HUES6 (cell line): ENCODE measurements at regions not wholly inside any gene's neighbourhood (a gene's known extent, or its start where the extent isn't known, plus 50 kb on each side); places are given as distances from the start of the nearest gene placed in this dataset.

ENCODE experiments used
- H3K27ac ChIP-seq: 2 replicates; pipeline ENCODE4 v1.7.0; 2013; ENCODE audit warnings: low read depth, mild to moderate bottlenecking, low read length, inconsistent platforms
- H3K27me3 ChIP-seq: 2 replicates; pipeline ENCODE4 v1.6.1; 2013; ENCODE audit warnings: low read length; ENCODE audit not compliant: control insufficient read depth, insufficient read depth
- H3K36me3 ChIP-seq: 2 replicates; pipeline ENCODE4 v1.6.1; 2013; ENCODE audit warnings: low read length; ENCODE audit not compliant: control insufficient read depth, insufficient read depth
- H3K4me1 ChIP-seq: 2 replicates; pipeline ENCODE4 v1.6.1; 2013; ENCODE audit warnings: low read length; ENCODE audit not compliant: control insufficient read depth, insufficient read depth
- H3K4me3 ChIP-seq: 2 replicates; pipeline ENCODE4 v1.5.1; 2013; ENCODE audit warnings: low read depth, low read length
- H3K9ac ChIP-seq: one replicate; pipeline ENCODE4 v1.6.1; 2013; ENCODE audit warnings: mild to moderate bottlenecking, low read length
- H3K9me3 ChIP-seq: 2 replicates; pipeline ENCODE4 v1.6.1; 2013; ENCODE audit warnings: low read depth, low read length; ENCODE audit not compliant: control insufficient read depth, insufficient read depth

DNA sequence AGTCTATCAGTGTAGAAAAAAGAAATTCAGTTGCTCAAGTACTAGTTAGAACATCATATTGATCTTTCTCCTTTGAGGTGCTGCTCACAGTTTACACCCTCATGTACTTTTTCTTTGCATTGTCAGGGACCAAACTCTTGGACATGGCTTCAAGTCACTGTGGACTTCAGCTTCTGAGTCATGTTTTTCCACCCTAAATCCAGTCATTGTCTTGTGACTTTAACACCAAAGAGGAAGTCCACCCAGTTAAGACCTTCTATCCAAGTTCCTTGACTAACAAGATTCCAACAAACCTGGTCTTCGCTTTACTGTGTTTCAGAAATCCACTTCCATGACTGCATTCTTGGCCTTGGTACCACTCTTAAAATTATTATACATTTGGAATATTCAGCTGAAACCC lies 206.7 kb upstream of the ARGLU1 start:
- Histone ChIP-seq H3K9me3 (0 out of 2 replicates have a peak, but pooled peaks cover 3% of the 10 kb centered on the region), H3K9ac (no peak overlapping the region), H3K4me3 (no peak overlapping the region), H3K27me3 (no peaks in the 10 kb centered on the region), H3K36me3 (no peaks in the 10 kb centered on the region), H3K27ac (no peak overlapping the region), H3K4me1 (peaks cover 12% of the 10 kb centered on the region)

DNA sequence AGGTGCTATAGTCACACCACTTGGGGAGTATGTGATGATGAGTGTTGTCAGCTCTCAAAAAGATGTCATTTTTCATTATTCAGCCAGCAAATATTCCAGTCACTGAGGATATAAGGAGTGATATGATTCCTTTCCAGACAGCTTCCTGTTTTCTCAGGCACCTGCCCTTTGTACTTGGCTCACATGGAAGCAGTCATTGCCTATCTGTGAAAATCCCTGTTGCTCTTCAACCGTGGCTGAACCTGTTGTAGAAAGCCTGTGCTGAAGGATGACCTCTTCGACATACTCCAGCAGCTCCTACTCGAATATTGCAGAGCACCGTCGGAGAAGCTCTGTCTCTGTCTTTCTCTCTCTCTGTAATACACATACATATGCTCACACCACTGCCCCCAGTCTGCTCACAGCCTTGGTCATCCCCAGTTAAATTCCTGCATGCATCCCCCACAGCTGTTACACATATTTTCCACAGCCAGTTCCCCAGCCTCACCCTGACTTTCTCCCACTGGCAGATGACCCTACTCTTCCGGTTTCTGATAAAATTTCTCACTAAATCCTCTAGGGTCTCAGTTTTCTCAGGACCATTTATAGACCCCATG lies 204.2 kb upstream of the ARGLU1 start:
- H3K9ac ChIP-seq: peak overlapping the region; percentile 26
- no peaks in the 10 kb centered on the region for H3K27me3 ChIP-seq
- no peak overlapping the region for H3K4me3 ChIP-seq
- H3K27ac ChIP-seq: no peak overlapping the region
- peaks cover 14% of the 10 kb centered on the region for H3K9me3 ChIP-seq
- peaks cover 12% of the 10 kb centered on the region for H3K4me1 ChIP-seq
- no peaks in the 10 kb centered on the region for H3K36me3 ChIP-seq

DNA sequence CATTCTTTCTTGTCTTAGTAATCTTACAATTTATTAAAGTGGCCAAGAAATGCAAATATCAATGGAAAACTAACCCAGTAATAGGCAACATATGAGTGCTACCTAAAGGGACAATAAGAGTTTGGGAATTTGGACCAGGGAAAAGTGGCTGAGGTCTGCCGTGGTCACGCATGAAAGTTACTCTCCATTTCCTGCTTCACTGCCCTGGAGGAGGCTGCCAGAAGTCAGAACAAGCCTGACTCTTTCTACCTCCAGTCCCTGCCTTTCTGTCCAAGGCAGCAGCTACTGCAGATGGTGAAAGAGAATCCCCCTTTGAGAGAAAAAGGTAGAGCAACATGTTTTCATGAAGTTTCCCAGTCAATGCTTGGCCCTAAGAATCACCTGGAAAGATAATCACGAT lies 201.1 kb upstream of the ARGLU1 start:
- H3K4me3 ChIP-seq: no peak overlapping the region
- H3K36me3 ChIP-seq: no peaks in the 10 kb centered on the region
- no peak overlapping the region for H3K9ac ChIP-seq
- peaks cover 12% of the 10 kb centered on the region for H3K4me1 ChIP-seq
- no peaks in the 10 kb centered on the region for H3K27me3 ChIP-seq
- peaks cover 11% of the 10 kb centered on the region for H3K9me3 ChIP-seq
- no peak overlapping the region for H3K27ac ChIP-seq

DNA sequence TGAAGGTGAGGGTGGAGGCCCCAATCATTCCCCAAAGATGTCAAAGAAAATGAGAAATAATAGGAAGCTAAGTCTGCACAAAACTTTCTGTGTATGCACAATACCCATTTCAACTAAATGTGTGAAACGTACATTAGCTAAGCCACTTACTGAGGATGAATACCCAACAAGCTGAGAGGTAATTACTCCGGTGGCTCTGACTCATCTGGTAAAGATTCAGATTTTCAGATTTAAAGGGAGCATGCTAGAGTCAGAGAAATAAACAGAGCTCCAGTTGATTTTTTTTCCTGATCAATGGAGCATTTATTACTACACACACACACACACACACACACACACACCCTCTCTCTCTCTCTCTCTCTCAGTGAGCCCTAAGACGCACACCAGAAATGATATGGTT lies 194.8 kb upstream of the ARGLU1 start:
- no peak overlapping the region for H3K9ac ChIP-seq
- H3K27me3 ChIP-seq: no peaks in the 10 kb centered on the region
- no peak overlapping the region for H3K27ac ChIP-seq
- no peak overlapping the region for H3K4me3 ChIP-seq
- no peaks in the 10 kb centered on the region for H3K4me1 ChIP-seq
- H3K9me3 ChIP-seq: peaks cover 4% of the 10 kb centered on the region; the same call in 1 of the 2 replicates
- H3K36me3 ChIP-seq: no peaks in the 10 kb centered on the region

DNA sequence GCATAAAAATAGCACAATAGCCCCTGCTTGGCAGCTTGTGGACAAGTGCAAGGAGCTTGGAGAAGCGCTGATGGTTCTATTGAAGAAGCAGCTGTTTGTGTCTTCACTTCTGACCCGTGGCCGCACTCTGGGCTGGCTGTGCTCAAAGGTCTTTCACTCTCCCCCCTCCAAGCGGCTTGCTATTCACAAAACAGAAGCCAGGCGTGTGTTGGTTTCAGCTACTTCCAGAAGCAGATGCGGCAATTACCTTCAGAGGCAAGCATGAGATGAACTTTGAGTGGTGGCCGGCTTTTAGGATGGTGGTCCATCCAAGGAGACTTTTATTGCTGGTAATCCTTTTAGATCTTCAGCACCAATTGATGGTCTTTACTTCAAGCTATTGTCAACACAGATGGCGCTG lies 188.5 kb upstream of the ARGLU1 start:
- Histone ChIP-seq H3K4me3 (no peak overlapping the region), H3K36me3 (no peaks in the 10 kb centered on the region), H3K9me3 (no peaks in the 10 kb centered on the region), H3K27ac (no peak overlapping the region), H3K9ac (no peak overlapping the region), H3K4me1 (no peaks in the 10 kb centered on the region; the same call in 1 of the 2 replicates), H3K27me3 (no peaks in the 10 kb centered on the region)

DNA sequence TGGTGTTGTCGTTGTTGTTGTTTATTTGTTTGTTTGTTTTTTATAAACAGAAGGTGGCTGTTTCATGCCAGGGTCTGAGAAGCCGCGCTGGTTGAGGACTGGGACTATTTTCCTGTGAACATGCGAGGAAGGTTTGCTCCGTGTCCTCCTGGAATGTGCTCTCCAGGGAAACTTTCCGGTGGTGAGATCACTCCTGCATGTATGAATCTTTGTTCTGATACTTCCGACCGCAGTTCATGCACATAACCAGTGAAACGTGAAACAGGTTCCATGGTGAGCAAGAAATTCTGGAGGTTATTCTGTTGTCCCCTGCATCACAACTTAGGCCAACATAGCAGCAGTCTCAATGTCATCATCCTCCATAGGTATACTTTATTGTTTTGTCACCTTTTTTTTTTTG lies 187.6 kb upstream of the ARGLU1 start:
- Histone ChIP-seq H3K4me1 (no peaks in the 10 kb centered on the region; the same call in 1 of the 2 replicates), H3K9ac (no peak overlapping the region)

DNA sequence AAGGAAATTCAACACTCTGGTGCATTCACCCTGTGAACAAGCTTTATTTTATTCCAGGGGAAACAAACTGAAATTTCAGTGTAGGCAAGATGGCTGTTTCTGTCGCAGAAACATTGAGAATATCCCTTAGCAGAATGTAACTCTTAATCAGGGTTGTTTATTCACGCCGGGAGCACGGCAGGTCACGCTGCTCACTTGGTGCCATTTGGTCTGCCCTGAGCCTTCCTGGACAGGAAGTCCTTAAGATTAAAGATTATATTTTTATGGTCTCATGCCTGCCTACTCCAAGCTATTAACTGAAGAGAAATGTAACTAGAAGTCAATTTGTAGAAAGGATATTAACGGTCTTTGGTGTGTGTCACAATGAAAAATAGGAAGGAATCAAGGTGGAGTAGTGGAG lies 185.3 kb upstream of the ARGLU1 start:
- H3K36me3 ChIP-seq: no peaks in the 10 kb centered on the region
- no peak overlapping the region for H3K9ac ChIP-seq
- H3K4me3 ChIP-seq: no peak overlapping the region
- no peaks in the 10 kb centered on the region; the same call in 1 of the 2 replicates for H3K4me1 ChIP-seq
- no peaks in the 10 kb centered on the region for H3K9me3 ChIP-seq
- no peaks in the 10 kb centered on the region for H3K27me3 ChIP-seq
- H3K27ac ChIP-seq: no peak overlapping the region

More for the DNA sequence above, 187.6 kb upstream of the ARGLU1 start:
- Histone ChIP-seq H3K27me3 (no peaks in the 10 kb centered on the region), H3K36me3 (no peaks in the 10 kb centered on the region), H3K27ac (no peak overlapping the region), H3K9me3 (no peaks in the 10 kb centered on the region), H3K4me3 (no peak overlapping the region)

DNA sequence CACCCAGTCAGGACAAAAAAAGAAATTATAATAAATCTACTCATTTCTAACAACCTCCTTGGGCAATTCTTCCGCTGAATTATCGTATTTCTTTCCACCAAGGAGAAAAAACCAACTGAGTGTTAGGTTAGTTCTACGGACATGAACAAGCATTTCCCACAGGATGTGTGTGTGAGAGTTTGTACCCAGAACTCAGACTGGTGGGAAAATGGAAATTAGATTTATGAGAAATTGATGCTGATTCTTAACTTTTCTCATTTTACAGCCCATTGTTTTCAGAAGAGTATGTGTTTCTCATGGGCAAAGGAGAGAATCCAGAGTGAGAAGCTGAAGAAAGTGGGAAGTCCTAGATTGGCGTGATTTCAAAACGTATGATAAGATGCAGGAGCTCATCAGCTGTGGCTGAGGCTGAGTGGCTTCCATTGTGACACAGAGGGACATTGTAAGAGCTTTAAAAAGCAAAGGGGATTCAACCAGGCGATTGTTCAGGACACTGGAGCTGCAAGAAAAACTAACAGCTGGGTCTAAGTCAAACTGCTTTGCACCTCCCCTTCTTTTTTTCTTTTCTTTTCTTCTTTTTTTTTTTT lies 184.7 kb upstream of the ARGLU1 start:
- Histone ChIP-seq H3K36me3 (no peaks in the 10 kb centered on the region), H3K4me3 (no peak overlapping the region), H3K27me3 (no peaks in the 10 kb centered on the region), H3K9me3 (no peaks in the 10 kb centered on the region), H3K27ac (no peak overlapping the region), H3K9ac (no peak overlapping the region), H3K4me1 (no peaks in the 10 kb centered on the region; the same call in 1 of the 2 replicates)

DNA sequence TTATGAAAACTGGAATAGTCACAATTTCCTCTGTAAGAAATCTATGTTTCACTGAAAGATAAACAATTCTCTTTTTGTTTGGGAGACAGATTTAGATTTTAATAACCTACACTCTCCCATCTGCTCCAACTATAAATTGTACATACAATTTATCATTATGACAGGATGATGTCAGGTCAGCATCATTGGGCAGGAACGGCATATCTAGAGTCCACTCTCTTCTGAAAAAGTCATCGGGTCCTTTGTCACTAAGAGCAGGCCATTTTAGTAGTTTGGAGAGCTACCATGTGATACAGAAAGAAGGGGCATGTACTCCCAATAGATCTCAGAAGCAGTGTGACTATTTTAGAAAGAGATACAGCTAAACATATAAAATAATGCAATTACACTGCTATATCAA lies 180.8 kb upstream of the ARGLU1 start:
- no peak overlapping the region for H3K9ac ChIP-seq
- no peak overlapping the region for H3K27ac ChIP-seq
- no peaks in the 10 kb centered on the region for H3K36me3 ChIP-seq
- H3K9me3 ChIP-seq: no peaks in the 10 kb centered on the region
- no peak overlapping the region for H3K4me3 ChIP-seq
- H3K27me3 ChIP-seq: no peaks in the 10 kb centered on the region
- no peaks in the 10 kb centered on the region for H3K4me1 ChIP-seq

DNA sequence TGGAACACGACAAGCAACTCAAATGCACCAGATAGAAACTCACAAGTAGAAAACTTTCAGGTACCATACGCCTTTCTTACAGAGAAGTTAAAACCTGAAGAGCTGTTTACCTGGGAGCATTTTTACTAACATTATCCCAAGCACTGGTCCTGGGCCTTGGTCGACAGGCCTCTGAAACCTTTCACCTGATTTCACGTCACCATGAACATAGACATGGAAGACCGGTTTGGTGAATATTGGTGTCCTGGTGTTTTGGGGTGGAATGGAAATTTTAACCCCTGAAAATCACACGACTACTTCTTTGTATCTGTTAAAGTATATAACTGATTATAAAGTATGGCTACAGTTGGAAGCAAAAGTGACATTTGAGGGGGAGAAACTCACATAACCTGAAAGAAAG lies 176.6 kb upstream of the ARGLU1 start:
- no peaks in the 10 kb centered on the region for H3K27me3 ChIP-seq
- no peaks in the 10 kb centered on the region for H3K4me1 ChIP-seq
- H3K9ac ChIP-seq: no peak overlapping the region
- H3K4me3 ChIP-seq: no peak overlapping the region
- H3K9me3 ChIP-seq: no peaks in the 10 kb centered on the region
- no peak overlapping the region for H3K27ac ChIP-seq
- no peaks in the 10 kb centered on the region for H3K36me3 ChIP-seq

DNA sequence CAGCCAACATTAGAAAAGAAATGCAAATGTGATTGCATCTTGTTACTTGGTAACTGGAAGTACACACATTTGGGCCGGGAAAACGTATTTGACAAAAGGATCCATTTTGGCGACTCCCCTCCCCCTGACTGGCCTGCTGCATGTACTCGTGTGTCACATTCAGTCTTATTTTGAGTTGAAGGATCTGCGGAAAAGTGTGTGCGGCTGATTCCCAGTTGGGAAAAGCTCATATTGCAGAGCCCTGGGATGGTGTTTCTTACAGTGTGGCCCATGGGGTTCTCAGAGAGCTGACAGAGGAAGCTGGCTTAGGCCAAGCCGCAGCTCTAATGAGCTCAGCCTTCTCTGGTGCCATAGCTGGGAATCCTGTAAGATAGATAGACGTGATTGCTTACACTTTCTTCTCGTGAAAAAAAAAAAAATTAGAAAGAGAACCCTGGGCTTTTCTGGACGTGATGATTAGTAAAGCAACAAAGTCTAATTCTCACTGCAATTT lies 170.3 kb upstream of the ARGLU1 start:
- H3K27me3 ChIP-seq: no peaks in the 10 kb centered on the region
- H3K27ac ChIP-seq: no peak overlapping the region
- H3K9me3 ChIP-seq: peaks cover 6% of the 10 kb centered on the region; the same call in 1 of the 2 replicates
- no peak overlapping the region for H3K9ac ChIP-seq
- no peaks in the 10 kb centered on the region for H3K36me3 ChIP-seq
- H3K4me1 ChIP-seq: 0 out of 2 replicates have a peak, but pooled peaks cover 5% of the 10 kb centered on the region
- H3K4me3 ChIP-seq: no peak overlapping the region
